HG02588 (cell line): ENCODE measurements at regions not wholly inside any gene's neighbourhood (a gene's known extent, or its start where the extent isn't known, plus 50 kb on each side); places are given as distances from the start of the nearest gene placed in this dataset.

Experiments
- ATAC-seq: cut with Tn5 transposase; IDR thresholded peaks from one replicate; pipeline ENCODE4 v1.9.1; 2021; ENCODE audit warnings: mild to moderate bottlenecking, moderate library complexity; ENCODE audit not compliant: unreplicated experiment

- no peak for ATAC-seq
Measured at GRCh38 chr16:86824751-86825296, 246.5 kb downstream of the FOXL1 start.

GRCh38 chr16:86825631-86826030 is 247.3 kb downstream of the FOXL1 start:
- ATAC-seq, result no peak

- ATAC-seq, result no peak
Measured at GRCh38 chr16:86826941-86827340, 248.6 kb downstream of the FOXL1 start.

- ATAC-seq, result no peak
Measured at GRCh38 chr16:86827521-86827920, 249.2 kb downstream of the FOXL1 start.

- no peak for ATAC-seq
Measured at GRCh38 chr16:86828202-86828601, 249.9 kb downstream of the FOXL1 start.

- no peak for ATAC-seq
Measured at GRCh38 chr16:86828653-86829052, 250.3 kb downstream of the FOXL1 start.

- ATAC-seq, result no peak
Measured at GRCh38 chr16:86831366-86831765, 253.0 kb downstream of the FOXL1 start.

GRCh38 chr16:86833136-86833535 is 254.8 kb downstream of the FOXL1 start:
- no peak for ATAC-seq

GRCh38 chr16:86834451-86835035 is 256.2 kb downstream of the FOXL1 start:
- no peak for ATAC-seq

GRCh38 chr16:86835982-86836381 is 257.6 kb downstream of the FOXL1 start:
- no peak for ATAC-seq

- no peak for ATAC-seq
Measured at GRCh38 chr16:86836503-86837129, 258.3 kb downstream of the FOXL1 start.

- ATAC-seq, result no peak
Measured at GRCh38 chr16:86843812-86844211, 265.5 kb downstream of the FOXL1 start.

GRCh38 chr16:86844695-86845094 is 266.3 kb downstream of the FOXL1 start:
- no peak for ATAC-seq

- ATAC-seq, result no peak
Measured at GRCh38 chr16:86846136-86846535, 267.8 kb downstream of the FOXL1 start.

GRCh38 chr16:86848821-86849220 is 270.5 kb downstream of the FOXL1 start:
- no peak for ATAC-seq

GRCh38 chr16:86850670-86851069 is 272.3 kb downstream of the FOXL1 start:
- ATAC-seq, result no peak

GRCh38 chr16:86852135-86852534 is 273.8 kb downstream of the FOXL1 start:
- ATAC-seq, result no peak

GRCh38 chr16:86854058-86854621 is 275.8 kb downstream of the FOXL1 start:
- no peak for ATAC-seq

- ATAC-seq, result no peak
Measured at GRCh38 chr16:86854626-86855294, 276.4 kb downstream of the FOXL1 start.

GRCh38 chr16:86856946-86857586 is 278.7 kb downstream of the FOXL1 start:
- ATAC-seq, result no peak

- no peak for ATAC-seq
Measured at GRCh38 chr16:86857807-86858206, 279.5 kb downstream of the FOXL1 start.
